GM18858 (cell line): ENCODE measurements at regions not wholly inside any gene's neighbourhood (a gene's known extent, or its start where the extent isn't known, plus 50 kb on each side); places are given as distances from the start of the nearest gene placed in this dataset.
"Not testable (repeated sequence)": the region's sequence is repeated elsewhere in the genome, so short reads cannot be mapped to it uniquely, and the experiment has no call there.

Experiments used
- ATAC-seq: cut with Tn5 transposase; IDR thresholded peaks from one replicate; pipeline ENCODE4 v1.9.1; 2021; ENCODE audit not compliant: unreplicated experiment

DNA sequence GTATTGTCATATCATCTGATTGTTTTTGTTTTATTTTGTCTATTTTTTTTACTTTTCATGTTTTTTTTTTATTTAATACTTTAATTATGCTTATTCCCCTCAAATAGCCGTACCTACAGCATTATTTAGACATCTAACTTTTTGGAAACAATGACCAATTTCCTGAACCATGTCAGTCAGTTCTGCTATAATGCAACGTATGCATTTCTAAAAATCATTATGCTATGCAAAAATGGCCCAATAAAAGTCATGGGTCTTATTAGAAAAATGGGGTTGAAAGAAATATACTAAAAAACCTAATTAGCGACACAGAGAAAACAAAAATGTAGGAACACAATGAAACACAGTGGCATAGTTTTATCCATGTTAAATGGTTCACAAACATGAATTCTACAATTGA lies 1454.7 kb downstream of the GRIK2 start:
- no peak for ATAC-seq

DNA sequence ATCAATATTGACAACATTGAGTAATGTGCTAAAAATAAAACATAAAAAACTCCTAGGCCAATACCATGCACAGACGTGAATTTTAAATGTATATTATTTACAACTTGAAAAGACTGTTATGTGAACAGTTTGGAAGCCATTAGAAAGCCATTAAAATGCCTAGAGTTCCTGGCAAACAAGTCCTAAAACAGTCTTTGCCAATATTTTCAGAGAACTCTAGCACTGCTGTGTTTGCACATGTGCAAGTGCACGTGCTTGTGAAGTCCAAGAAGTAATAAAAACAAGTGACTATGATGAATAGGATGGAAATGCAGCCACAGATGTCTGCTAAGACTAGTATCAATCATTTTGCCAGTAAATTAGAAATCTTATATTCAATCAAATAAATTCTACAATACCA lies 1447.6 kb downstream of the GRIK2 start:
- no peak for ATAC-seq

DNA sequence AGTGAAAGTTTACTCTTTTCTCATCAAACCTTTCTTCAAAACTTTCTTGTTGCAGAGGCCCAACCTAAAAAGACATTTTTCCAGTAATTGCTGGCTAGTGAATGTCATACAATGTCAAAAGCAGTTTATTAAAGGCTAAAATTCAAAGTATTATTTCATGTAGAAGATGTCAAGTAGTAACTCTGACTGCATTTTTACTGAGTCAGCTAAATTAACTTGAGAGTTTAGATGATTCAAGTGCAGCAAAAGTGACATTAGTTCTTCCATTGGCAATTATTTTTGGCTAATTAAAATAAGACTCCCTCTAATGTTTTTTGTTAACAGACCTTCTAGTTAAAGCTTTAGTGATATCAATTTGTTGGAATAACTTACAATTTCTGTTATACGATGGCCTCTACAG lies 1438.5 kb downstream of the GRIK2 start:
- ATAC-seq, result no peak

DNA sequence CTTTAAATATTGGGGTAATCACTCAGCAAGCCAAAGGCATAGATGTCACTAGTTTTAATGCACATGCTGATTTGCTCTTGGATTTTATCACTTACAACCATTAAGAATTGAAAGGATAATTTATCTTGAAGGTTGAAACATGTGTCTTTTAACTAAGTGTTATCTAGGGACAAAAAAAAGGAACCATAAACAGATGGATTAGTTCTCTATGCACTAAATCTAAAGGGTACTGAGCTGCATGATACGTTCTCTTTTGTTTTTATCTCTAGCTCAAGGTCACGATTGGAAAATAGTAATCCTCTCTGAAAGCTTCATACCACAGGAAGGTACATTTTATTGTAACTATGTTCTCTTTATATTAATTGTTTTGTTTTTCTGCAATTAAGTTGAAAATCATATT lies 1426.6 kb downstream of the GRIK2 start:
- ATAC-seq, result no peak

DNA sequence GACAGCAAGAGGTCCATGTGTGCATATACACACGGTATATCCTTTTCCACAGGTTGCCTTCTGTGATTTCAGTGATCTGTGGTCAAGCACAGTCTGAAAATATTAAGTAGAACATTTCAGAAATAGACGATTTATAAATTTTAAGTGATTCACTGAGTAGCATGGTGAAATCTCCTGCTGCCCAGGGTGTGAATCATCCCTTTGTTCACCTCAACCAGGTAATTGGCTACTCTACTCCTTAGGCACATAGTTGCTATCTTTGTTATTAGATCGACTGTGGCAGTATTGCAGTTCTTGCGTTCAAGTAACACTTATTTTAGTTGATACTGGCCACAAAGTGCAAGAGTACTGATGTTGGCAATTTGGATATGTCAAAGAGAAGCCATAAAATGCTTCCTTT lies 1421.7 kb downstream of the GRIK2 start:
- ATAC-seq, result no peak

DNA sequence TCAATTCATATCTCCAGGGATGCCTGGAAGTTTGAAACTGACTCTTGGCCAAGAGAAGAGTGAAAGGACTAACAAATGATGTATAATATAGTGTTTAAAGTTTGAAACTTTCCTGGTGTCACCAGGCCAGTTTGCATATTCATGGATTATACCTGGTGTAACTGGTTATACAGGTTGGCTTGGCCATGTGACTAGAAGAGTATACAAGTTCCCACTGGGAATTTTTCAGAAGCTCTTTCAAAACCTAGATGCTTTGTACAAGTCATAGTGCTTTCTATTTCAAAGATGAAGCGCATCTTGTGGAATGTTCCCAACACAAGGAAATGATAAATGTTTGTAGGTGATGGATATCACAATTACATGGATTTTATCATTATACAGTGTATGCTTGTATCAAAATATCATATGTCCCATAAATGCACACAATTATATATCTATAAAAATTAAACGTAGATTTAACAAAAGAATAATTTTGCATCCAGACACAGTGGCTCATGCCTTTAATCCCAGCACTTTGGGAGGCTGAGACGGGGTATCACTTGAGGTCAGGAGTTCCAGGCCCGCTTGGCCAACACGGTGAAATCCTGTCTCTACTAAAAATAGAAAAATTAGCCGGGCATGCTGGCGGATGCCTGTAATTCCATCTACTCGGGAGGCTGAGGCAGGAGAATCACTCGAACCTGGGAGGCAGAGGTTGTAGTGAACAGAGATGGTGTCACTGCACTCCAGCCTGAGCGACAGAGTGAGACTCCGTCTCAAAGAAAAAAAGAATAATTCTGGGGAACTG lies 1420.2 kb downstream of the GRIK2 start:
- no peak for ATAC-seq

DNA sequence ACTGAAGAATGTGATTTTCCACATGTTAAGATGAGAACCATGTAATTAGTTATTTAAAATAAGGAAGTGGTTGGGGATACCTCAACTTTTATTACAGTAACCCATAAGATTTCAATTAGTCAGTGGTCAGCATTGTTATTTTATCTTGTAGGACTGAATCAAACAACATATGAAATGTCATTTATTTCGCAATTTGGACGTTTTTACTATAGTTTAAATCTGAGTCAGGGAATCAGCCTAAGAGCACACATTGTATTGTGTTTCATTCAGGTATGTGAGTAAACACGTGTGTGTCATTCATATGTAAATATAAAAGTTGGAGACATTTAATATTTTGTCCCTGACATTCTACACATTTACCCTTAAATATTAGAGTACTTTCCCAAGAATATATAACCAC lies 1418.7 kb downstream of the GRIK2 start:
- no peak for ATAC-seq

DNA sequence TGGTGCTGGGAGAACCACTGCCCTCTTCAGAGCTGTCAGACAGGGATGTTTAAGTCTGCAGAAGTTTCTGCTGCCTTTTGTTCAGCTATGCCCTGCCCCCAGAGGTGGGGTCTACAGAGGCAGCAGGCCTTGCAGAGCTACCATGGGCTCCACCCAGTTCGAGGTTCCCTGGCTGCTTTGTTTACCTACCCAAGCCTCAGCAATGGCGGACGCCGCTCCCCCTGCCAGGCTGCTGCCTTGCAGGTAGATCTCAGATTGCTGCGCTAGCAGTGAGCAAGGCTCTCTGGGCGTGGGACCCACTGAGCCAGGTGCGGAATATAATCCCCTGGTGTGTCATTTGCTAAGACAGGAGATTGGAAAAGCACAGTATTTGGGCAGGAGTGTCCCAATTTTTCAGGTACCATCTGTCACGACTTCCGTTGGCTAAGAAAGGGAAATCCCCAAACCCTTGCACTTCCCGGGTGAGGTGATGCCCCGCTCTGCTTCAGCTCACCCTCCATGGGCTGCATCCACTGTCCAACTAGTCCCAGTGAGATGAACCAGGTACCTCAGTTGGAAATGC lies 1415.5 kb downstream of the GRIK2 start:
- ATAC-seq, result not testable (repeated sequence)

DNA sequence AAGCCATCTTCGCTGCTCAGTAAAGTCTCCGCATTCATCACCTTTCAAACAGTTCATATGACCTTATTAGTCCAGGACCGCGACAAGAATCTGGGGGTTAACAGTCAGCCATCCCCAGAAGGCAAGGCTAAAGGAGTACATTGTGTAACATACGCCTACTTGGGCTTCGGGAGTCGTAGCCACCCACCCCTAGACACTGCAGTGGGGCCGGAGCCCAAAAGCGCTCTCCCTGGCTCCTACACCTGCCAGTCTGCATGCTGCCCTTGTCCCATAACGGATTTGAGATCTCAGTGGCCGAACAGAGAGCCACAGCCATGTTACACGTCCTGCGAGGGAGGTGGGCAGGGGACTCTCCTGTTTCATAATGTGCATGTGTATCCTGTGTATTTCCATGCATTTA lies 1405.5 kb downstream of the GRIK2 start:
- ATAC-seq, result no peak

DNA sequence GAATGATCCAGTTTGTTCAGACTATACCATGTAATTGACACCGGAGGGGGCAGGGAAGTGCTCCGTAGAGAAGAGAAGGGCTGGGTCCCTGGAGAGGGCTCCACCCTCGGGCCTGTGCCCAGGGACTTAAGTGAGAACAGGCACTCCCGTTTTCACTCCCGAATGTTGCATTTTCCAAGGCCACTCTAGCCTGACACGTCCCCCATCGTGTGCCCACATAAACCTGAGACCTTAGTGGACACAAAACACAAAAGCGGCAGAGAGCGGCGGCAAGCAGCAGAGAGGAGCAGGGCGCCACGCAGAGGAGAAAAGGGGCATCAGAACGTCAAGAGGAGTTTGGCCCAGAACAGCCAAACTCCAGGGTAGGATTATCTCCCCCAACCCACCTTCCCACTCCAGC lies 1405.1 kb downstream of the GRIK2 start:
- no peak for ATAC-seq

DNA sequence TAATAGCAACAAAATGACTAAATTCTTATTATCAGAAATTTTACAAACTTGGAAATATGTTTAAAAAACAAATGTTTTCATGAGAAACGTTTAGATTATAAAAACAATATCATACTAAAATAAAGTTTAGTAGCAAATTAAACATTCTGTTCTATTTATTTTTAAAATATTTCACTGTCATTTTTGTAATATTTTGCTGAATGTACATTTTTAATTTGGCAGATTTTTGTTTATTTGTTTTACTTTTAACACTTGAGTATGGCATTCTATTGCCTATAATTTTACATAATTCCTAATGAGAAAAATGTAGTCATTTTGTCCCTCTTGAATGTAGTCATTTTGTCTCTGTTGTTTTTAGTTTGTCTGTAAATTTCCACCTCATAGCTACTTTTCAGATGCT lies 1400.2 kb downstream of the GRIK2 start:
- ATAC-seq, result no peak

DNA sequence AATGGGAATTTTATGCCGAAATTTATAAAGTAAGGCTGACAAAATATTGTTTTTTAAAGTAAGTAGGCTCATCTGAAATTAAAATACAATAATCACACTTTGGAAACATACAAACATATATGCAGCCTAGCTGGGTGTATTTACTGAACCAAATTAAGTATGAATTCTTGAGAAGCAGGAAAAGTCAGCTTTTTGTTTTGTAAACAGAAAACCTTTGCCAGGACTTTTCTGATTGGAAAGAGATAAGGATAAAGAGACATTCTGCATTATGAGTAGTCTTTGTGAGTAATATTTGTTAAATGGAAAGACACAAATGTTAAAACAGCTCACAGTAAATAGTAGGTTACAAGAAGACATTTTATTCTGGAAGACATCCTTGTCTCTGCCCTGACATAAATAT lies 1380.8 kb downstream of the GRIK2 start:
- no peak for ATAC-seq

DNA sequence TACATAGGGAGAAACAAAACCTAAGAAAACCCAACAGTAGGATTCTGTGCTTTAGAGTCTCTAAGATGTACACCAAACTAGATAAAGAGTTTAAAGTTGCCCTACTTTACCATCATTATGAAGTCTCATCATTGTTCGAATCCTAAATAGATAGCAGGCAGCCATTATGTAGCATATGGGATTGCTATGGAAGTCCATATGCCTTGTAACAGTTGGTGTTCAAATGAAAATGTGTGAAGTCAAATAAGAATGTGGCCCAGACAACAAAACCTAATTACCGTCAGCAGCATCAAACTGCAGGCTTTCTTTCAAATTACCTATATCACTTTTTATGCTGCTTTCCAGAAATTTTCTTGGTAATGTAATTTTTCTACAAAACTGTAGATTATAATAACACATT lies 1380.1 kb downstream of the GRIK2 start:
- ATAC-seq, result no peak

DNA sequence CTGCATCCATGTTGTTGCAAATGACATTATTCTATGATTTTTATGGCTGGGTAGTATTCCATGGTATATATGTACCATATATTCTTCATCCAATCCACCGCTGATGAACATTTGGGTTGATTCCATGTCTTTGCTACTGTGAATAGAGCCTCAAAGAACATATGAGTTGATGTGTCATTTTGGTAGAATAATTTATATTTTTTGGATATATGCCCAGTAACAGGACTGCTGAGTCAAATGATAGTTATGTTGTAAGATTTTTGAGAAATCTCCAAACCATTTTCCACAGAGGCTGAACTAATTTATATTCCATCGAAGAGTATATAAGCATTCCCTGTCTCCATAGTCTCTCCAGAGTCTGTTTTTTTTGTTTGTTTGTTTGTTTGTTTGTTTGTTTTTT lies 1373.5 kb downstream of the GRIK2 start:
- no peak for ATAC-seq

DNA sequence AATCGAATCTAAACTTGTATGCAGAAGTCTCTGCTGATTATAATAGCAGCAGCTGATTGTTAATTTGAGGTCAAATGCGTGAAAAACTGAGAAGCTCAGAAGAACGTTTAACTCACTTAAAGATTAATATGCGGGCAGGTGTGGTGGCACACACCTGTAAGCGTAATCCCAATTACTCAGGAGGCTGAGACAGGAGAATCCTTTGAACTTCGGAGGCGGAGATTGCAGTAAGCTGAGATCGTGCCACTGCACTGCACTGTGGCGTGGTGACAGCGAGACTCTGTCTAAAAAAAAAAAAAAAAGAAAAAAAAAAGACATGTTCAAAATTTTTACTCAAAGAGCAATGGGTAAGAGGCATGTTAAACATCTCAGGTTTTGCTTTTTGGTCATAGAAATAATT lies 1370.8 kb downstream of the GRIK2 start:
- no peak for ATAC-seq

DNA sequence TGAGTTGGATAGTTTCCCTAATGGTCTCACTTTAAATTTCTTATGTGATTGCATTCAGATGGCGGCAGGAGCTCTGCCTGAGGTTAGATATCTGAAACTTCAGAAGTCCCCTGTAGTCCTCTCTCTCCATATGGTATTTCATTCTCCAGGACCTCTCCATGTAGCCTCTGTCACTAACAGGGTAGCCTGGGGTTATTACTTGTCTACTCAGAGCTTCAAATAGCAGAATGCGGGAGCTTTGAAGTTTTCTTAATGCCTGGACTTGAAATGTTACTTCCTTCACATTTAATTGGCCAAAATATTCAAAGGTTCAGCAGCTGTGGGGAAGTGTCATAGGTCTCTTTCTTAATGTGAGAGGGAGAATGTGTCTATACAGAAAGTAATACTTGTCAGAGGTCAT lies 1370.4 kb downstream of the GRIK2 start:
- ATAC-seq, result no peak

DNA sequence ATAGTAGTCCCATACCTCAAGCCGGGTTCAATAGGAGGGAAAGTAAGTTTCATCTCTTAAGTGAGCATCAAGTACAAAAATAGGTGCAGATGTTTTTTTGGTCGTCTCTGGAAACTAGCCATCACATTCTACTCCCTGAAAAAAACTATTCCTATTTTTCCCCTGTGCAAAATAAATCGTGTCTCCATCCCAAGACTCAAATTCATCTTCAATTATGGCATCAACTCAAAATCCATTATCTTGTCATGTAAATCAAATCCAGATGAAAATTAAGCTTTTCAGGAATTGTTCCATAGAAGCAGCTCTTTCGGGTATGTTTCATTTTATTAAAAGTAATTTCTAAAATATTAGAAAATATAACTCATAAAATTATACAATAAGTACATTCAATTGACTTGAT lies 1368.4 kb downstream of the GRIK2 start:
- ATAC-seq, result no peak

DNA sequence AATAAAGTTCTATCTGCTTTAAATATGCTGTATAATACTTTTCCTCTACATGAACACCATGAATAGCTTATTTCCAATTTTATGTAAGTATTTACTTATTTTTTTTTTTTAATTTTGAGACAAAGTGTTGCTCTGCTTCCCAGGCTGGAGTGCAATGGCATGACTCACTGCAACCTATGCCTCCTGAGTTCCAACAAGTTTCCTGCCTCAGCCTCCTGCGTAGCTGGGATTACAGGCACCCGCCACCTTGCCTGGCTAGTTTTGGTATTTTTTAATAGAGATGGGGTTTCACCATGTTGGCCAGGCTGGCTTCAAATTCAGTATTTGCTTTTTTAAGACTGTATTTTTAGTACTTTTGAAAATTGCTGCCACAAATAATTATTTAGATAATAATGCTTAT lies 1365.9 kb downstream of the GRIK2 start:
- ATAC-seq, result no peak

DNA sequence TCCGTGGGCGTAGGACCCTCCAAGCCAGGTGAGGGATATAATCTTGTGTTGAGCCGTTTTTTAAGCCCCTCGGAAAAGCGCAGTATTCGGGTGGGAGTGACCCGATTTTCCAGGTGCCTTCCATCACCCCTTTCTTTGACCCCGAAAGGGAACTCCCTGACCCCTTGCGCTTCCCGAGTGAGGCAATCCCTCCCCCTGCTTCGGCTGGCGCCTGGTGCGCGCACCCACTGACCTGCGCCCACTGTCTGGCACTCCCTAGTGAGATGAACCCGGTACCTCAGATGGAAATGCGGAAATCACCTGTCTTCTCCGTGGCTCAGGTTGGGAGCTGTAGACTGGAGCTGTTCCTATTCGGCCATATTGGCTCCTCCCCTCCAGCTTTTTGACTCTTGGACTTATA lies 1365.0 kb downstream of the GRIK2 start:
- not testable (repeated sequence) for ATAC-seq

DNA sequence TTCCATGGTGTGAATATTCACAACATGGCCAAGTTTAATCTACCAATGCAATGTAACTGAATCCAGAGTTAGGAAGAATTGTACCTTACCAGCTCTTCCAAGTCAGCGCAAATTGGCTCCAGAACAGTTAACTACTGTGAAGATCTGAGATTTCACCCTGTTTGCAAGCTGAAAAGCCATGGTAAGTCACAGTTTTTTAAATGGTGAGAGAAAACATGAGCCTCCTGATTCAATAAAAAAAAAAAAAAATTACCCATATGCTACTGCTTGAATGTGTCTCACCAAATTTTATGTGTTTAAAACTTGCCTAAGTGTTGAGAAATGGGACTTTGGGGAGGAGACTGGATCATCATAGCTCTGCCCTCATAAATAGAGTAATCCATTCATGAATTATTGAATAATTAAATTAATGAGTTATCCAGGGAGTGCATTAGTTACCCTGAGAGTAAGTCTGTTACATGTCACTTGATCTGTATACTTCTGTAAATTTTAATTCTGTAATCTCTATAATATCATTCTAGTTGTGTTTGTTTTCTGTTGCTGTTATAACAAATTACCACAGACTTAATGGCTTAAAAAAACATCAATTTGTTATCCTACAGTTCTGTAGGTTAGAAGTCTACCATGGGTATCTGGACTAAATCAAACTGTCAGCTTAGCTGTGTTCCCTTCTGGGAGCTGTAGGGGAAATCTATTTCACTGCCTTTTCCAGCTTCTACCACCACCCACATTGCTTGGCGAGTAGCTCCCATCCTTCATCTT lies 1355.9 kb downstream of the GRIK2 start:
- no peak for ATAC-seq

DNA sequence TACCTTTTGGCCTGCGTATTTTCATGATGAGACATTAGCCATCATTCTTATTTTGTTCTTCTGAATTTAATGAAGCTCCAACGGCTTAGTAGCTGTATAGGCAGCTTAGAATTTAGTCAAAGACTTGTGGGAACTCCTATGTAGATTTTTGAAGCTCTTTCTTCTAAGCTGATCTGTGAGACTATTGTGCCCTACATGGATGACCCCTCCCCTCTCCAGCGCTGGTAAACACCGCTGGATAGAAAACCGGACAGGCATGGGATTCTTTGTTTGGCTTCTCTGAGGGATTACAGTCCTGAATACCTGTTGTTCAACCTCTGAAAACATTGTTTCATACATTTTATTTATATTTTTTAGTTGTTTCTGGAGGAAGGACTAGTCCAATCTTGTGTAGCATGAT lies 1353.4 kb downstream of the GRIK2 start:
- no peak for ATAC-seq

DNA sequence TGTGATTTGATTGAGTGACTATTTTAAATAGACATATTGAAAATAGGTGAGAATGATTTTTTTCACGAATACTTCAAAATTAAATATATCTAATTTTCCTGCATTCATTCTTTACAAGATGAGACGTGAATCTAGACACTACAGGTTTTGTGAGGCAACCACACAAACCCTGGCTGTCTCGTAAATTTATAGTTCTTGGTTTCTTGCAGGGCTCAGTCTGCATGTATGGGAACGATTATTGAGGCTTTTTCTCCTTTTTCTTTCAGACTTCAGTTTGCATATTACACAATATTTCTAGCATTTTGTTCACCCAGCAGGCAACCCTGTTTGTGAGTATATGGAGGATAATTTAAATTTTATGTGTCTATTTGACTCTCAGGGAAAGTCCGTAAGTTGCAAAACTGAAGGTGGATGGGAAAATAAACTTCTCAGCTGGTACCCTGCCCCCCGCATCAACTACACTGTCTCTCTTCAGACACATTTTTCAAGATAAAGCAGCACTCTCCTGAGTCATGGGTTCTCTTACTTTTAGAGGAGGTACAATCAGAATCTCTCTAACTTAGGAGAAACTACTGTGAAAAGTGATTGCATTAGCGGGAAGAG lies 1349.3 kb downstream of the GRIK2 start:
- ATAC-seq, result no peak
